Activated T-helper 1 cell treated with anti-CD3 and anti-CD28 coated beads, Interleukin-12 subunit alpha, Interleukin-12 subunit beta, Interleukin-2, Interleukin-4 antibody, amounts not matched to agents 30 ng/mL and 10 ng/mL and 1 ng/mL, durations not matched to agents 14 hours and 24 hours and 36 hours (primary cell): ENCODE measurements at regions not wholly inside any gene's neighbourhood (a gene's known extent, or its start where the extent isn't known, plus 50 kb on each side); places are given as distances from the start of the nearest gene placed in this dataset.
A peak's percentile ranks its signal among the peaks of the same experiment; 100 is the strongest.

Experiments used
- DNase-seq: peaks from one replicate; pipeline ENCODE4 v3.0.0; 2021; ENCODE audit warnings: low spot score
- H3K27ac Mint-ChIP-seq: one replicate; pipeline ENCODE4 v1.8.0; 2021; ENCODE audit warnings: mild to moderate bottlenecking, mixed read lengths
- H3K27me3 Mint-ChIP-seq: one replicate; pipeline ENCODE4 v1.8.0; 2022; ENCODE audit warnings: mild to moderate bottlenecking, moderate library complexity, mixed read lengths; ENCODE audit not compliant: insufficient read depth
- H3K36me3 Mint-ChIP-seq: one replicate; pipeline ENCODE4 v1.8.0; 2021; ENCODE audit warnings: low read depth, mixed read lengths
- H3K4me1 Mint-ChIP-seq: one replicate; pipeline ENCODE4 v1.8.0; 2021; ENCODE audit warnings: low read depth, mixed read lengths
- H3K4me3 Mint-ChIP-seq: one replicate; pipeline ENCODE4 v1.8.0; 2021; ENCODE audit warnings: mild to moderate bottlenecking, moderate library complexity, mixed read lengths
- H3K9me3 Mint-ChIP-seq: one replicate; pipeline ENCODE4 v1.8.0; 2021; ENCODE audit warnings: mixed read lengths
- intact Hi-C: fragments of 100-400 bp; cut with micrococcal nuclease; formaldehyde crosslinking; loops from one replicate; pipeline ENCODE4 v1.15.1; 2024

- intact Hi-C loops, result no loop called here
- DNase-seq, result no peak
These were observed 319.3 kb downstream of the RFC3 start for GRCh38 chr13:34137200-34137599.

GRCh38 chr13:34139660-34140227 lies 321.8 kb downstream of the RFC3 start:
- Mint-ChIP-seq H3K27me3 (peaks cover 5% of the 10 kb centered on the region), H3K27ac (no peak overlapping the region), H3K4me1 (no peaks in the 10 kb centered on the region), H3K4me3 (no peak overlapping the region), H3K9me3 (peaks cover 8% of the 10 kb centered on the region), H3K36me3 (no peaks in the 10 kb centered on the region)
- DNase-seq, result no peak
- intact Hi-C loops, result no loop called here

More at GRCh38 chr13:34137200-34137599, 319.3 kb downstream of the RFC3 start:
- no peak overlapping the region for H3K4me3 Mint-ChIP-seq
- H3K36me3 Mint-ChIP-seq, result no peaks in the 10 kb centered on the region
- no peaks in the 10 kb centered on the region for H3K4me1 Mint-ChIP-seq
- H3K27me3 Mint-ChIP-seq, result peaks cover 6% of the 10 kb centered on the region
- H3K27ac Mint-ChIP-seq, result no peak overlapping the region
- peaks cover 8% of the 10 kb centered on the region for H3K9me3 Mint-ChIP-seq

GRCh38 chr13:34143637-34144036 lies 325.7 kb downstream of the RFC3 start:
- DNase-seq, result no peak
- H3K4me1 Mint-ChIP-seq, result no peaks in the 10 kb centered on the region
- intact Hi-C loops, result no loop called here
- no peak overlapping the region for H3K4me3 Mint-ChIP-seq
- no peaks in the 10 kb centered on the region for H3K27me3 Mint-ChIP-seq
- H3K9me3 Mint-ChIP-seq, result no peaks in the 10 kb centered on the region
- no peak overlapping the region for H3K27ac Mint-ChIP-seq
- no peaks in the 10 kb centered on the region for H3K36me3 Mint-ChIP-seq

GRCh38 chr13:34144142-34144541 lies 326.2 kb downstream of the RFC3 start:
- no peak for DNase-seq
- no peak overlapping the region for H3K27ac Mint-ChIP-seq
- no peaks in the 10 kb centered on the region for H3K36me3 Mint-ChIP-seq
- peaks cover 2% of the 10 kb centered on the region for H3K27me3 Mint-ChIP-seq
- H3K4me3 Mint-ChIP-seq, result no peak overlapping the region
- intact Hi-C loops, result no loop called here
- no peaks in the 10 kb centered on the region for H3K9me3 Mint-ChIP-seq
- H3K4me1 Mint-ChIP-seq, result no peaks in the 10 kb centered on the region

- no peak overlapping the region for H3K4me3 Mint-ChIP-seq
- no peaks in the 10 kb centered on the region for H3K4me1 Mint-ChIP-seq
- intact Hi-C loops, result no loop called here
- no peak overlapping the region for H3K27ac Mint-ChIP-seq
- H3K36me3 Mint-ChIP-seq, result no peaks in the 10 kb centered on the region
- no peaks in the 10 kb centered on the region for H3K9me3 Mint-ChIP-seq
- no peak for DNase-seq
- peaks cover 2% of the 10 kb centered on the region for H3K27me3 Mint-ChIP-seq
These were observed 327.1 kb downstream of the RFC3 start for GRCh38 chr13:34145061-34145460.

- Mint-ChIP-seq H3K36me3 (no peaks in the 10 kb centered on the region), H3K4me1 (peaks cover 15% of the 10 kb centered on the region), H3K9me3 (no peaks in the 10 kb centered on the region), H3K4me3 (no peak overlapping the region), H3K27ac (no peak overlapping the region), H3K27me3 (peaks cover 2% of the 10 kb centered on the region)
- intact Hi-C loops, result no loop called here
- no peak for DNase-seq
These were observed 330.4 kb downstream of the RFC3 start for GRCh38 chr13:34148359-34148758.

GRCh38 chr13:34151885-34152284 lies 333.9 kb downstream of the RFC3 start:
- peaks cover 28% of the 10 kb centered on the region for H3K4me1 Mint-ChIP-seq
- H3K4me3 Mint-ChIP-seq, result peak overlapping the region; percentile 20
- DNase-seq, result no peak
- H3K27ac Mint-ChIP-seq, result no peak overlapping the region
- intact Hi-C loops, result loop anchor here (10.0 kb wide), 1 partner anchor 1013 kb away; no protein-coding TSS in a partner anchor
- peaks cover 2% of the 10 kb centered on the region for H3K27me3 Mint-ChIP-seq
- no peaks in the 10 kb centered on the region for H3K9me3 Mint-ChIP-seq
- no peaks in the 10 kb centered on the region for H3K36me3 Mint-ChIP-seq

GRCh38 chr13:34152409-34152808 lies 334.5 kb downstream of the RFC3 start:
- Mint-ChIP-seq H3K36me3 (no peaks in the 10 kb centered on the region), H3K27ac (no peak overlapping the region), H3K4me3 (no peak overlapping the region), H3K27me3 (peaks cover 2% of the 10 kb centered on the region), H3K4me1 (peaks cover 33% of the 10 kb centered on the region), H3K9me3 (no peaks in the 10 kb centered on the region)
- DNase-seq, result no peak
- intact Hi-C loops, result loop anchor here (10.0 kb wide), 1 partner anchor 1012 kb away; no protein-coding TSS in a partner anchor

- H3K4me3 Mint-ChIP-seq, result no peak overlapping the region
- intact Hi-C loops, result loop anchor here (10.0 kb wide), 1 partner anchor 1012 kb away; no protein-coding TSS in a partner anchor
- H3K27me3 Mint-ChIP-seq, result peaks cover 2% of the 10 kb centered on the region
- no peaks in the 10 kb centered on the region for H3K36me3 Mint-ChIP-seq
- no peak for DNase-seq
- H3K4me1 Mint-ChIP-seq, result peaks cover 39% of the 10 kb centered on the region
- H3K27ac Mint-ChIP-seq, result no peak overlapping the region
- H3K9me3 Mint-ChIP-seq, result no peaks in the 10 kb centered on the region
These were observed 335.0 kb downstream of the RFC3 start for GRCh38 chr13:34152996-34153395.

GRCh38 chr13:34153428-34154180 lies 335.7 kb downstream of the RFC3 start:
- intact Hi-C loops, result loop anchor here (10.0 kb wide), 1 partner anchor 1011 kb away; no protein-coding TSS in a partner anchor

GRCh38 chr13:34155931-34156607 lies 338.1 kb downstream of the RFC3 start:
- no peak for DNase-seq

More at GRCh38 chr13:34153428-34154180, 335.7 kb downstream of the RFC3 start:
- H3K27me3 Mint-ChIP-seq, result peaks cover 3% of the 10 kb centered on the region
- H3K36me3 Mint-ChIP-seq, result no peaks in the 10 kb centered on the region
- H3K4me1 Mint-ChIP-seq, result peaks cover 40% of the 10 kb centered on the region
- no peak for DNase-seq
- peaks cover 2% of the 10 kb centered on the region for H3K9me3 Mint-ChIP-seq
- H3K4me3 Mint-ChIP-seq, result no peak overlapping the region
- H3K27ac Mint-ChIP-seq, result no peak overlapping the region

GRCh38 chr13:34156841-34157365 lies 339.0 kb downstream of the RFC3 start:
- H3K27me3 Mint-ChIP-seq, result peaks cover 3% of the 10 kb centered on the region
- intact Hi-C loops, result loop anchor here (1.0 to 10.0 kb wide), 10 partner anchors 339 to 1730 kb away; partner anchors contain the start of genes N4BP2L1, NBEA and RFC3
- H3K27ac Mint-ChIP-seq, result peak overlapping the region; percentile 91
- DNase-seq, result peak; percentile 59
- H3K36me3 Mint-ChIP-seq, result no peaks in the 10 kb centered on the region
- peak overlapping the region; percentile 68 for H3K4me3 Mint-ChIP-seq
- peaks cover 37% of the 10 kb centered on the region for H3K4me1 Mint-ChIP-seq
- peaks cover 5% of the 10 kb centered on the region for H3K9me3 Mint-ChIP-seq

More at GRCh38 chr13:34155931-34156607, 338.1 kb downstream of the RFC3 start:
- H3K4me1 Mint-ChIP-seq, result peaks cover 40% of the 10 kb centered on the region
- intact Hi-C loops, result loop anchor here (1.0 to 10.0 kb wide), 8 partner anchors 477 to 1729 kb away; partner anchors contain the start of genes N4BP2L1 and NBEA
- H3K27ac Mint-ChIP-seq, result peak overlapping the region; percentile 91
- no peaks in the 10 kb centered on the region for H3K36me3 Mint-ChIP-seq
- peaks cover 5% of the 10 kb centered on the region for H3K9me3 Mint-ChIP-seq
- H3K27me3 Mint-ChIP-seq, result peaks cover 3% of the 10 kb centered on the region
- peak overlapping the region; percentile 45 for H3K4me3 Mint-ChIP-seq
